PC-9 (cell line): ENCODE measurements at regions not wholly inside any gene's neighbourhood (a gene's known extent, or its start where the extent isn't known, plus 50 kb on each side); places are given as distances from the start of the nearest gene placed in this dataset.

ENCODE experiments used
- BruUV-seq: library from RNA; stranded (reverse); fragments of 400-500 nt; replicated peaks from 2 replicates; lab custom pipeline; 2021; lab: Mats Ljungman, UMichigan
- CTCF ChIA-PET: fragments of 300-600 bp; sonication (Branson Sonifier 250); formaldehyde crosslinking; loops from one replicate; lab custom pipeline; 2022; ENCODE audit warnings: antibody characterized with exemption; lab: Charles Lee
- POLR2A ChIA-PET: fragments of 300-600 bp; sonication (Branson Sonifier 250); formaldehyde crosslinking; loops from one replicate; lab custom pipeline; 2022; ENCODE audit warnings: antibody characterized with exemption; ENCODE audit not compliant: unreplicated experiment; lab: Charles Lee
- DNase-seq, 2 experiments: peaks; one replicate each; pipeline versions ENCODE4 v3.0.0 to v3.0.0-alpha.2; 2015 to 2022; ENCODE audit warnings: mixed read lengths in 1 of 2
- H2AFZ ChIP-seq: fragments of 200-600 bp; sonication (generic); 2 replicates; pipeline ENCODE4 v1.8.1; 2017; ENCODE audit warnings: antibody characterized with exemption
- H3F3A ChIP-seq: fragments of 200-600 bp; sonication (generic); 2 replicates; pipeline ENCODE4 v1.8.1; 2017; ENCODE audit warnings: antibody characterized with exemption, mild to moderate bottlenecking, low read depth; ENCODE audit not compliant: insufficient read depth
- H3K27ac ChIP-seq: fragments of 200-600 bp; sonication (generic); 2 replicates; pipeline ENCODE4 v1.6.1; 2016; ENCODE audit warnings: mixed run types
- H3K27me3 ChIP-seq: fragments of 200-600 bp; sonication (generic); 2 replicates; pipeline ENCODE4 v1.6.1; 2016; ENCODE audit warnings: low read depth, mixed run types; ENCODE audit not compliant: insufficient read depth
- H3K36me3 ChIP-seq: fragments of 200-600 bp; sonication (generic); 2 replicates; pipeline ENCODE4 v1.6.1; 2016; ENCODE audit warnings: low read depth, mixed run types
- H3K4me1 ChIP-seq: fragments of 200-600 bp; sonication (generic); replicated peaks from 2 replicates; pipeline ENCODE4 v1.6.1; 2016; ENCODE audit warnings: mixed run types; ENCODE audit not compliant: insufficient read depth
- H3K4me2 ChIP-seq: fragments of 200-600 bp; sonication (generic); 2 replicates; pipeline ENCODE4 v1.6.1; 2017; ENCODE audit warnings: mixed run types
- H3K4me3 ChIP-seq: fragments of 200-600 bp; sonication (generic); 2 replicates; pipeline ENCODE4 v1.6.1; 2016; ENCODE audit warnings: mixed run types
- H3K79me2 ChIP-seq: fragments of 200-600 bp; sonication (generic); 2 replicates; pipeline ENCODE4 v1.6.1; 2017; ENCODE audit warnings: low read depth, mixed run types
- H3K9me2 ChIP-seq: fragments of 200-600 bp; sonication (generic); 2 replicates; pipeline ENCODE4 v1.8.1; 2017; ENCODE audit warnings: mild to moderate bottlenecking; ENCODE audit not compliant: insufficient read depth
- H3K9me3 ChIP-seq: fragments of 200-600 bp; sonication (generic); 2 replicates; pipeline ENCODE4 v1.8.1; 2016; ENCODE audit warnings: low read depth; ENCODE audit not compliant: insufficient read depth
- H4K20me1 ChIP-seq: fragments of 200-600 bp; sonication (generic); 2 replicates; pipeline ENCODE4 v1.8.1; 2017; ENCODE audit not compliant: insufficient read depth
- EZH2 ChIP-seq: fragments of 200-600 bp; sonication (generic); IDR thresholded peaks from 2 replicates; pipeline ENCODE4 v1.8.0; 2017; ENCODE audit warnings: antibody characterized with exemption, low read depth
- intact Hi-C: fragments of 100-400 bp; cut with micrococcal nuclease; formaldehyde crosslinking; loops from one replicate; pipeline ENCODE4 v1.10.0; 2022; ENCODE audit not compliant: unreplicated experiment
- TF ChIP-seq, protein P1 (sequence below): fragments of 200-600 bp; sonication (generic); conservative IDR thresholded peaks from 2 replicates; pipeline ENCODE4 v1.6.1; 2017; ENCODE audit warnings: mixed run types, antibody characterized with exemption, mild to moderate bottlenecking, moderate library complexity

DNA sequence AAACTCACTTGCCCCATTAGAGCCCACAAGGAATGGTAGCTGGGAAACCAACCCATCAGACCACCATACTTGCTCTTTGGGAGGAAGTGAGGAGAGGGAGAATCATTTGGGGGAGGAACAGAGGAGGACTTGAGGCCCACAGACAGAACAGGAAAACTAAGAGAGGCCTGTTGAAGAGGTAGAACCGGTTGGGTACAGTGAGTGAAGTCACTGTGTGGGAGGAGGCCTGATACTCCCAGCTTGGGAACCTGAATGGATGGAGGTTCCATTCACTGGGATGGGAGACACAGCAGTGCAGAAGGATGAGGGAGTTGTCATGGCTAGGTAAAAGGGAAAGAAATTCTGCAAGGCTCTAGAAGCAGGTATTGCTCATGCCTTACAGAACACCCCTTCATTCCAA is 63.4 kb upstream of the PSEN2 start:
- H3K4me2 ChIP-seq: 0 out of 2 replicates have a peak overlapping the region, but pooled peaks have one; percentile 3
- peaks cover 7% of the 10 kb centered on the region; the same call in 1 of the 2 replicates for H3K4me1 ChIP-seq
- no peaks in the 10 kb centered on the region for H4K20me1 ChIP-seq
- ChIA-PET CTCF (no interaction called here), POLR2A (no interaction called here)
- H3K9me2 ChIP-seq: no peaks in the 10 kb centered on the region
- no peak overlapping the region for H3K4me3 ChIP-seq
- H3F3A ChIP-seq: no peaks in the 10 kb centered on the region
- H3K9me3 ChIP-seq: no peaks in the 10 kb centered on the region
- TF ChIP-seq, protein P1, sequence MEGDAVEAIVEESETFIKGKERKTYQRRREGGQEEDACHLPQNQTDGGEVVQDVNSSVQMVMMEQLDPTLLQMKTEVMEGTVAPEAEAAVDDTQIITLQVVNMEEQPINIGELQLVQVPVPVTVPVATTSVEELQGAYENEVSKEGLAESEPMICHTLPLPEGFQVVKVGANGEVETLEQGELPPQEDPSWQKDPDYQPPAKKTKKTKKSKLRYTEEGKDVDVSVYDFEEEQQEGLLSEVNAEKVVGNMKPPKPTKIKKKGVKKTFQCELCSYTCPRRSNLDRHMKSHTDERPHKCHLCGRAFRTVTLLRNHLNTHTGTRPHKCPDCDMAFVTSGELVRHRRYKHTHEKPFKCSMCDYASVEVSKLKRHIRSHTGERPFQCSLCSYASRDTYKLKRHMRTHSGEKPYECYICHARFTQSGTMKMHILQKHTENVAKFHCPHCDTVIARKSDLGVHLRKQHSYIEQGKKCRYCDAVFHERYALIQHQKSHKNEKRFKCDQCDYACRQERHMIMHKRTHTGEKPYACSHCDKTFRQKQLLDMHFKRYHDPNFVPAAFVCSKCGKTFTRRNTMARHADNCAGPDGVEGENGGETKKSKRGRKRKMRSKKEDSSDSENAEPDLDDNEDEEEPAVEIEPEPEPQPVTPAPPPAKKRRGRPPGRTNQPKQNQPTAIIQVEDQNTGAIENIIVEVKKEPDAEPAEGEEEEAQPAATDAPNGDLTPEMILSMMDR: no peak
- no peak for TF ChIP-seq EZH2
- no peak overlapping the region for H3K27ac ChIP-seq
- no peaks in the 10 kb centered on the region for H3K79me2 ChIP-seq
- peak in 1 of 2 experiments; percentile 19 for DNase-seq
- intact Hi-C loops: no loop called here
- BruUV-seq: no TSS peak
- H3K36me3 ChIP-seq: no peaks in the 10 kb centered on the region
- no peaks in the 10 kb centered on the region for H3K27me3 ChIP-seq
- H2AFZ ChIP-seq: 0 out of 2 replicates have a peak overlapping the region, but pooled peaks have one; percentile 35

DNA sequence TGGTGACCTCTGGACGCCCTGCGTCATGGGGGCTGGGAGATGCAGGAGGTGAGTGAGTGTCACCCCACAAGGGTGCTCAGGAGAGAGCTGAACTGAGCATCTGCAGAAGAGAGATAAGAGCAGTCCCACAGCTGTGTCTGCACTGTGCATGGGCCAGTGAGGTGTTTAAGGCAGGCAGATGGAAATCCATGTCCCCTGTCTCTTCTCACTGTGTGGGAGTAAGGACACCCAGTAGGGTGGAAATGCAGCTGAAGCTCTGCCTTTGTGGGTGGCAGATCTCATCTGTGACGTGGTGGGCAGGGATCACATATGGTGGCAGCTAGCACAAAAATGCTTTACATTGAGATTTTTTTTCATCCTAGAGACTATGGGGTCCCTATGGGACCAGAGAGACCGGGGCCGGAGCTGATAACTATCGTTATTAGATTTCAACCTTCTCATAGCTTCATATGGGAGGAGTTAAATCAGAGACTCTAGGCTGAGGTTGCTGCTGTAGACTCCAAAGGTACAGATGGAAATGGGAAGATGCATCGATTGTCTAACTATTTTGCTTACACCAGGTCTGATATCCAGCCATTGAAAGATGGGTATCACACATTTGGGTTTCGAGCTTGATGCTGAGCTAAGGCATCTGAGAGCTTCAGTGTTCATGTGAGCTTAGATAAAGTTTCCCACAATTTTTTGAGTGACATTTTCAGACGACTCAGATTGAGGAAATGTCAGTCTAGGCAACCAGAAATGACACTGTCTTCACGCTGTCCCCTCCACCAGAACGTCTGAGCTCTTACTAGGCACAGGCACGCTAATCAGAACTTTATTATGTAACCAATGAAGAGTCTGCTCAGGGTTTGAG is 65.3 kb upstream of the PSEN2 start:
- Histone ChIP-seq H4K20me1 (no peaks in the 10 kb centered on the region), H3K4me3 (no peak overlapping the region), H3K27me3 (no peaks in the 10 kb centered on the region), H3K27ac (no peak overlapping the region), H2AFZ (no peak overlapping the region), H3K9me2 (no peaks in the 10 kb centered on the region), H3K79me2 (no peaks in the 10 kb centered on the region), H3F3A (no peaks in the 10 kb centered on the region), H3K4me2 (no peak overlapping the region), H3K9me3 (no peaks in the 10 kb centered on the region), H3K36me3 (no peaks in the 10 kb centered on the region), H3K4me1 (peaks cover 7% of the 10 kb centered on the region; the same call in 1 of the 2 replicates)
- TF ChIP-seq, protein P1: no peak
- no peak for TF ChIP-seq EZH2
- CTCF ChIA-PET: no interaction called here
- BruUV-seq: no TSS peak
- DNase-seq: no peak
- POLR2A ChIA-PET: no interaction called here
- intact Hi-C loops: no loop called here

DNA sequence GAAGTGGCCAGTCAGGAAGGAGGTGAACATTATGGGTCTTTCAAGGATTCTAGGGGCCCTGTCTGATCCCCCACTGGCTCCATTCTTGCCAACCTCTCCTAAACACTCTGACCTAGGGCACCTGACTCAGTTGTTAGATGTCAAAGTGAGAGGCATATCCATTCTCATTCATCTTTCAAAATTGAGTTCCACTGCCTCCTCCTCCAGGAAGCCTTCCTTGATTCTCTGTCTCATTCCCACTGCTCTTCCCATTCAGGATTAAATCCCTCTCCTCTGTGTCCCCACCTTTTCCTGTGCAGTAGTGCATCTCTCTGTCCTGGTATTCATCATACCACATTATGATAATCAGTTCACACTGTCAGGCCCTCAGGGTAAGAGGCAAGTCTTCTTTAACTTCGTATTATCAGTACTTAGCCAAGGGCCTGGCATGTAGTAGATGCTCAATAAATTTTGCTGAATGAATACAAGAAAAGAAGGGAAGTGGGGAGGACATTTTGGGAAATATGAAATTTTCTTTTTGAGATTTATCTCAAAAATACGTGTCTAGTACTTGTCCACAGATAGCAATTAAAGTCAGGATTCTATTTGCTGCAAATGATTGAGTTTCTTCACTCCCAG is 61.8 kb upstream of the ITPKB start:
- DNase-seq: no peak
- H3K27ac ChIP-seq: no peak overlapping the region
- no peaks in the 10 kb centered on the region for H3K4me1 ChIP-seq
- no peaks in the 10 kb centered on the region for H3K9me2 ChIP-seq
- BruUV-seq: no TSS peak
- H3F3A ChIP-seq: no peaks in the 10 kb centered on the region
- no peak overlapping the region for H2AFZ ChIP-seq
- H3K4me3 ChIP-seq: no peak overlapping the region
- no peaks in the 10 kb centered on the region for H3K27me3 ChIP-seq
- intact Hi-C loops: no loop called here
- no peaks in the 10 kb centered on the region for H3K9me3 ChIP-seq
- H4K20me1 ChIP-seq: no peaks in the 10 kb centered on the region
- no peaks in the 10 kb centered on the region for H3K36me3 ChIP-seq
- ChIA-PET POLR2A (no interaction called here), CTCF (interaction anchor here (0.7 kb wide), 1 partner anchor 10 kb away, joined by 3 read pairs; no protein-coding TSS in a partner anchor)
- H3K79me2 ChIP-seq: no peaks in the 10 kb centered on the region
- TF ChIP-seq EZH2: no peak
- TF ChIP-seq, protein P1: no peak
- no peak overlapping the region for H3K4me2 ChIP-seq
